ENCODE measurements at regions not wholly inside any gene's neighbourhood (a gene's known extent, or its start where the extent isn't known, plus 50 kb on each side); places are given as distances from the start of the nearest gene placed in this dataset.

GRCh38 chr6:133583907-133584427 lies 304.9 kb upstream of the TCF21 start:
- no peak for DNase-seq

GRCh38 chr6:133584823-133585222 lies 304.1 kb upstream of the TCF21 start:
- no peak for DNase-seq

GRCh38 chr6:133585978-133586377 lies 302.9 kb upstream of the TCF21 start:
- no peak for DNase-seq

GRCh38 chr6:133587546-133588160 lies 301.3 kb upstream of the TCF21 start:
- no peak for DNase-seq

GRCh38 chr6:133590196-133590595 lies 298.7 kb upstream of the TCF21 start:
- DNase-seq, result no peak

- no peak for DNase-seq
Measured at GRCh38 chr6:133590814-133591213, 298.1 kb upstream of the TCF21 start.

GRCh38 chr6:133591275-133591674 lies 297.6 kb upstream of the TCF21 start:
- no peak for DNase-seq

GRCh38 chr6:133594652-133595110 lies 294.2 kb upstream of the TCF21 start:
- DNase-seq, result peak; percentile 44

- DNase-seq, result peak; percentile 60
Measured at GRCh38 chr6:133595111-133595761, 293.7 kb upstream of the TCF21 start.

GRCh38 chr6:133606852-133607251 lies 282.1 kb upstream of the TCF21 start:
- no peak for DNase-seq

GRCh38 chr6:133608620-133609019 lies 280.3 kb upstream of the TCF21 start:
- no peak for DNase-seq

- DNase-seq, result no peak
Measured at GRCh38 chr6:133609415-133610226, 279.3 kb upstream of the TCF21 start.

GRCh38 chr6:133610227-133610840 lies 278.6 kb upstream of the TCF21 start:
- DNase-seq, result no peak

- no peak for DNase-seq
Measured at GRCh38 chr6:133610971-133611370, 277.9 kb upstream of the TCF21 start.

GRCh38 chr6:133612459-133612858 lies 276.5 kb upstream of the TCF21 start:
- DNase-seq, result no peak

GRCh38 chr6:133613211-133613610 lies 275.7 kb upstream of the TCF21 start:
- no peak for DNase-seq

GRCh38 chr6:133621751-133622150 lies 267.2 kb upstream of the TCF21 start:
- no peak for DNase-seq

- no peak for DNase-seq
Measured at GRCh38 chr6:133623065-133623464, 265.8 kb upstream of the TCF21 start.

- DNase-seq, result no peak
Measured at GRCh38 chr6:133623621-133624020, 265.3 kb upstream of the TCF21 start.

- no peak for DNase-seq
Measured at GRCh38 chr6:133626096-133626666, 262.7 kb upstream of the TCF21 start.

GRCh38 chr6:133629970-133630369 lies 258.9 kb upstream of the TCF21 start:
- DNase-seq, result no peak

GRCh38 chr6:133630651-133631050 lies 258.3 kb upstream of the TCF21 start:
- DNase-seq, result no peak

All from right kidney (tissue), 1 donor.